Amniotic stem cell (primary cell): ENCODE measurements at regions not wholly inside any gene's neighbourhood (a gene's known extent, or its start where the extent isn't known, plus 50 kb on each side); places are given as distances from the start of the nearest gene placed in this dataset.
"Not testable (repeated sequence)": the region's sequence is repeated elsewhere in the genome, so short reads cannot be mapped to it uniquely, and the experiment has no call there.

Source experiments
- DNase-seq: peaks from one replicate; lab custom pipeline; 2025; lab: John Stamatoyannopoulos, UW

DNA sequence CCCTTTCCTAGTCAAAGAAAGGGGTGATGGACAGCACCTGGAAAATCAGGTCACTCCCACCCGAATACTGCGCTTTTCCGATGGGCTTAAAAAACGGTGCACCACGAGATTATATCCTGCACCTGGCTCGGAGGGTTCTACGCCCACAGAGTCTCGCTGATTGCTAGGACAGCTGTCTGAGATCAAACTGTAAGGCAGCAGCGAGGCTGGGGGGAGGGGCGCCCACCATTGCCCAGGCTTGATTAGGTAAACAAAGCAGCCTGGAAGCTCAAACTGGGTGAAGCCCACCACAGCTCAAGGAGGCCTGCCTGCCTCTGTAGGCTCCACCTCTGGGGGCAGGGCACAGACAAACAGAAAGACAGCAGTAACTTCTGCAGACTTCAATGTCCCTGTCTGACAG is 783.4 kb downstream of the NSUN3 start:
- DNase-seq = not testable (repeated sequence)

GRCh38 chr3:94862703-94863102 is 799.8 kb downstream of the NSUN3 start:
- DNase-seq = no peak

DNA sequence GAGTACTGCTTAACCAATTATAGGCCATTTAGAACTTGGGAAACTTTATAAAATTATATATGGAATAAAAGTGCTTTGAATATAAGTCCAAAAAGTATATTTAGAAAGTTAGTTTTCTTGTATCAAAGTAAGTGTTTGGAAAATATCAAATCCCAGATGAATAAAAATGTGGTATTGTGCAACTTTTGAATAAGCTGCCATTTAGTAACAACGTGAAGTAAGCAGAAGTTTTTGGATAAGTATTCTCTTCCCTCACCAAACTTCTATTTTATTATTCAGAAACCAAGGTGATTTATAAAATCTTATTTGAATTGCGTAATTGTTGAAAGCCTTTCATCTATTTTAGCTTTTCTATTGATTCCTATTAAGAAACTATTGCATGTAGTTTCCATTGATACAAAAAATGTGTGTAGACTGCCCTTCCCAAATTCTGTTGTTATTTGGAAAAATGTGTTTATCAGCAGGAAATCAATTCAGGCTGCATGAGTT is 806.2 kb downstream of the NSUN3 start:
- no peak for DNase-seq

GRCh38 chr3:94873751-94874150 is 810.9 kb downstream of the NSUN3 start:
- no peak for DNase-seq

- no peak for DNase-seq
These were observed 812.3 kb downstream of the NSUN3 start for GRCh38 chr3:94875149-94875548.

DNA sequence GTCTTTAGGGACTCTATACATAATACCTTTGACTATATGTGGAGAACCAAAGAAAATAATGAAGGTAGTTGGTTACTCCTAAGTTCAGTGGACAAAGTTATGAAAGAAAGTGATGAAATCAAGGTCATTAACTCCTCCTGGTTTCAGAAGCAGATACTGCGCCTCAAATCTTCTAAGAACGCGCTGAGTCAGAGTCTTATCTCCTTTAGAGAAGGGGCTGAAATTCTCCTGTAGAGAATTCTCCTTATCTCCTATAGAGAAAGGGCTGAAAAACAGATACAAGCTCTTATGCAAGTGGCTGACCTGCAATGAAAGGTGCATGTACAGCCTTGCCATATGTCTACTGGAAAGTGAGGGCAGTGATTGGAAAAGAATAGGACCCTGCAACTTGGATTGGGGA is 824.2 kb downstream of the NSUN3 start:
- DNase-seq = no peak

- DNase-seq = no peak
These were observed 834.1 kb downstream of the NSUN3 start for GRCh38 chr3:94896994-94897393.

- DNase-seq = no peak
These were observed 841.4 kb downstream of the NSUN3 start for GRCh38 chr3:94904156-94904674.

GRCh38 chr3:94909726-94910125 is 846.9 kb downstream of the NSUN3 start:
- no peak for DNase-seq

DNA sequence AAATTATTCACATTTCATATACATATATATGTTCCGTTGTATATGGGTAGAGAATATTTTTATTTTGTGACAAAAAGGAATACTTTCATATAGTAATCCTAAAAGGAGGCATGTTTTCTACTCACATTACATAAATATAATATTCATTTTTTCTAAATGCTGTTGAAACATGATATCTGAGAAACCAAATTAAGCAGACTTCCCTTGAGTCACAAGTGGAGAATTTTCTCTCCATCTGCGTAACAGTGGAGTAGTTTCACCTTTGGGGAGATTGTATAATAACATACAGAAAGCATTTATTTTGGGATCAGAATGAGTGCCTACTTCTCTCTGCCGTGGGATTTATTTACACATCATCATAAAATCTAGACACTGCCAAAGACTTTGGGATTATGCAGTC is 849.8 kb downstream of the NSUN3 start:
- DNase-seq = no peak

DNA sequence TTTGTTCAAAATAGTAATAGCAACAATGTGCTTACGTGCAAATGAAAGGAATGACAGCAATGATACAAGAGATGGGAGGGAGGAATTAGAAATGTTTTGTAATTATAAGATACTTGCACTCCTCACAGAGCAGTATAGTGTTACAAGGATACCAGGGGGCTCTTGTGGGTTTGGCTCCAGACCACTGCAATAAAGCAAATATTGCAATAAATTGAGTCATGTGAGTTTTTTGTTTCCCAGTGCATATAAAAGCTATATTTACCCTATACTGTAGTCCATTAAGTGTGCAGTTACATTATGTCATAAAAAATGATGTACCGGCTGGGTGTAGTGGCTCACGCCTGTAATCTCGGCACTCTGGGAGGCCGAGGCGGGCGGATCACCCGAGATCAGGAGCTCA is 864.3 kb downstream of the NSUN3 start:
- DNase-seq = no peak

DNA sequence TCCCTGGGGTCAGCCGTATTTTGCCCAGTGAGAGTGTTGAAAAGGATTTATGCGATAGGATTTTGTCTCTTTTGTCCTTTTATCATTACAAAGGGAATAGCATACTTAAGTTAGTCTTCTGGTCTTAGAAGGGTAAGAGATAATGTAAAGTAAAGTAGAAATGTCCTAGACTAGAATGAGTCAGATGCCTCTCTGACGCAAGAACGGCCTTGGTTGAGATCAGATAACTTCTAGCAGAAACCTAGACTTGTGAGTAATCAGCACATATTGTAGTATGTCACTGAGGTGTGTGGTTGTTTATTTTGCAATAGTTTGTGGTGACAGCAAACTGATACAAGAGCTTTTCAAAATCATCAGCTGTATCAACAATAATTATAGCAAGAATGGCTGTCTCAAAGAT is 866.1 kb downstream of the NSUN3 start:
- no peak for DNase-seq

DNA sequence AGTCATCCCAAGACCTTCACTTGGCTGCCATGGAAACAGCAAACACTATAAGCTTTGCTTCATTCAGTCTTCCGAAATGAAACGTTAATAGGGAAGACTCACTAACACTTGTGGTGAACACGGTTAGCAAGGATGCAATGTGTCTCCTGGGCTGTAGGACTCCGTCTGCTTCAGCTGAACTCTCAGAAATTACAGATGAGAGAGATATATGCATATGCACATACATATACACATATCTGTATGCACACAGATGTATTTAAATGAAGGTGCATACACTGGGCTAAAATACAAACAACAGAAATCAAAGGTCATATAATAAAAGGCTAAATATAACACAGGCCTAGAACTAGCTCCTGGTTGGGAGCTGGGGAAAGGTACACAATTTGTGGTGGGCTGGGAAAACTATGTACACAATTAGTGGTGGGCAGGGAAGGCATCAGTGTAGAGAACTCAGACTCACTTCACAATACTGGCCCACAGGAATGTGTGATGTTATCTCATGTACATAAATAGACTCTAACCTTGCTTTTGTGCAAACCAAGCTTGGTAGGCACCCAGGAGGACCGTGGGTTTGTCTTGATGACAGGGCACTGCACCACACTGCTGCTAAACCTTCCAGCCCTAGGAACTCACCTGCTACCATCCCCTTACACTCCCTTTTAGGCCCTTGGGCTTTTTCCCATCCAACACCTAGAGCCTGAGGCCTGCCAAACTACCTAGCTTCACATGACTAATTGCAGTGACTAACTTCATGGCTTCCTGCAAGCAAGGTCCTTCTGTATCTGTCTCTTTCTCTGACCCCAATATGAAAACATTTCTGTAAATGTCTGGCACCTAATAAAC is 873.1 kb downstream of the NSUN3 start:
- DNase-seq = no peak

GRCh38 chr3:94937980-94938379 is 875.1 kb downstream of the NSUN3 start:
- no peak for DNase-seq

- no peak for DNase-seq
These were observed 883.8 kb downstream of the NSUN3 start for GRCh38 chr3:94946683-94947082.

DNA sequence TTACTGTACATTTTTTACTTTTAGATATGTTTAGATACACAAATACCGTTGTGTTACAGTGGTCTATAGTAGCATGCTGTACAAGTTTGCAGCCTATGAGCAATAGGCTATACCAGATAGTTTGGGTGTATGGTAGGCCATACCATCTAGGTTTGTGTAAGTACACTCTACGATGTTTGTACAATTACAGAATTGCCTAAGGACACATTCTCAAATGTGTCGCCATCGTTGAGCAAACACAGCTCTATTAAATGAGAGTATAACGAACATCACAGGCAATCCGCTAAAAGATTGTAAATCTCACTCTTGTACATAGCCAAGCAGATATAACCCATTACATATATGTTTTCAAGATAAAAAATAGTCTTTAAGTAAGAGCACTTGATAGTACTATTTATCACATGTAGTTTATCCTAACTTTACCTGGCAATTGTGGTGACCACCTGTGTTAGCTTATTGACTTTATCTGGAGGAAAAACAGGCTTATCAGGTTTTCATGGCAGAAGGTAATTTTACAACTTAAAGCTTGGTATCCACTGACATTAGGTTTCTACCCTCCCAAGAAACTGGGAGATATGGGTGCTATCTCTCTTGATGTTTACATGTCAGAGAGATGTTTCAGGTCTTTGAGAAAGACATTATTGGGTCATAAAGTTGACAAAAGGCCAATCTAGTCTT is 898.7 kb downstream of the NSUN3 start:
- DNase-seq = no peak

GRCh38 chr3:94965867-94966475 is 903.1 kb downstream of the NSUN3 start:
- DNase-seq = no peak

DNA sequence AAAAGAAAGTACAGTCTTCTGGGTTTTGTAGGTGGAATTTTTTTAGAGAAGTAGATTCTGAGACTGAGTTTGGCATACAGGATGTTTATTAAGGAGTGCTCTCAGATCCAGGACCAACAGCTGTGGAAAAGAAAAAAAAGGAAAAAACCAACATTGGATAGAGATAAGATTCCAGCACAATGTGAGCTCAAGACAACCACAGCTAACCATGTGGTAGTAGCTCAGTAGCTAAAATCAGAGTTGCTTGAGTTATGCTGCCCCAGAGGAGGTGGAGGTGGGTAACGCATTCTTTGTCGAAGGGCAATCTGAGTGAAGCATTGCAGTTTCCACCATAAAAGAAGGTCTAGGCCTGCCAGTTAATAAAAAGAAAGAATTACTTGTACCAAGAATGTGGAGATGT is 904.3 kb downstream of the NSUN3 start:
- DNase-seq = no peak

DNA sequence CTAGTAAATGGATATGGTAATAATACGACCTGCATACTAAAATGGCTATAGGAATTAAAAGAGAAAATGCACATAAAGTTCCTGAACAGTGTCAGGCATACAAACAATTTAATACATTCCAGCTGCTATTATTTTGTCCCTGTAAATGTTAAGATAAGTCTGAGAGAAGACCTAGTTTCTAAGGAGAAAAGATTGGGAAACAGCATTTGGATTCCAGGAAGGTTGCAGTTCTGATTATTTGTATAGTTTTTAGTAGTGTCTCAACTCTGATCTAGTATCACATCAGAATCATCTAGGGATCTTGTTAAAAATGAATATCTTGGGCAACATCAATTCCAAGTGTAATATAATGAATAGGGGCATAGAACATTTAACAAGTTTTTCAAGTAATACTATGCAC is 905.7 kb downstream of the NSUN3 start:
- no peak for DNase-seq

DNA sequence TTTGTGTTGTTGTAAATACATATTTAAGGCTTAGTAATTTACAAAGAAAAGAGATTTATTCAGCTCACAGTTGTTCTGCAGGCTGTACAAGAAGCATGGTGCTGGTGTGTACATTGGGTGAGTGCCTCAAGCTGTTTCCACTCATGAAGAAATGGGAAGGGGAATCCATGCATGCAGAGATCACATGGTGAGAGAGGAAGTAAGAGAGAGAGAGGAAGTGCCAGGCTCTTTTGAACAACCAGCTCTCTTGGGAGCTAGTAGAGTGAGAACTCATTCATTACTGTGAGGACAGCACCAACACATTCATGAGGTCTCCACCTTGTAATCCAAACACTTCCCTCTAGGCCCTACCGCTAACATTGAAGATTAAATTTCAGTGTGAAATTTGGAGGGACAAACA is 909.2 kb downstream of the NSUN3 start:
- DNase-seq = no peak

- no peak for DNase-seq
These were observed 915.2 kb downstream of the NSUN3 start for GRCh38 chr3:94978084-94978483.

GRCh38 chr3:94985778-94986177 is 922.9 kb downstream of the NSUN3 start:
- no peak for DNase-seq
